CD4-positive, alpha-beta T cell (primary cell): ENCODE measurements at regions not wholly inside any gene's neighbourhood (a gene's known extent, or its start where the extent isn't known, plus 50 kb on each side); places are given as distances from the start of the nearest gene placed in this dataset.

ENCODE experiments used
- ATAC-seq: fragments of 200-7000 bp; cut with Tn5 transposase; one replicate; pipeline ENCODE4 v1.10.0; 2022; ENCODE audit warnings: mild to moderate bottlenecking; ENCODE audit not compliant: poor library complexity
- CTCF ChIA-PET: fragments of 350-600 bp; sonication (Branson Sonifier 250); formaldehyde crosslinking; loops from one replicate; lab custom pipeline; 2021; ENCODE audit warnings: antibody characterized with exemption, inconsistent platforms; lab: Charles Lee
- POLR2A ChIA-PET: fragments of 350-600 bp; sonication (Branson Sonifier 250); formaldehyde crosslinking; loops from one replicate; lab custom pipeline; 2021; ENCODE audit warnings: antibody characterized with exemption, inconsistent platforms; lab: Charles Lee
- DNase-seq, 14 experiments: peaks; one replicate each; pipeline ENCODE4 v3.0.0-alpha.2; 2013 to 2020; ENCODE audit warnings: mixed read lengths in 2 of 14
- H3K27ac ChIP-seq, 2 donors: one replicate each; pipeline versions ENCODE4 v1.5.1 to v1.7.0; 2013; ENCODE audit warnings: low read length in 2 of 2, low read depth in 1 of 2, mild to moderate bottlenecking in 1 of 2
- H3K27me3 ChIP-seq, 2 experiments: 1 replicate in 1 of 2; 2 replicates in 1 of 2; pipeline versions ENCODE4 v1.6.1 to v1.7.0; 2013; ENCODE audit warnings: low read length in 2 of 2, control low read depth in 1 of 2, mild to moderate bottlenecking in 1 of 2, moderate library complexity in 1 of 2; ENCODE audit not compliant: insufficient read depth in 2 of 2, control insufficient read depth in 1 of 2
- H3K36me3 ChIP-seq: one replicate; pipeline ENCODE4 v1.6.1; 2013; ENCODE audit warnings: low read length, control low read depth; ENCODE audit not compliant: insufficient read depth
- H3K4me1 ChIP-seq: one replicate; pipeline ENCODE4 v1.6.1; 2013; ENCODE audit warnings: low read length, control low read depth; ENCODE audit not compliant: insufficient read depth
- H3K4me3 ChIP-seq: one replicate; pipeline ENCODE4 v1.5.1; 2013; ENCODE audit warnings: mild to moderate bottlenecking, low read length, moderate library complexity
- H3K9me3 ChIP-seq, 2 experiments: 1 replicate in 1 of 2; 2 replicates in 1 of 2; pipeline versions ENCODE4 v1.6.1 to v1.7.0; 2013; ENCODE audit warnings: low read length in 2 of 2, mild to moderate bottlenecking in 2 of 2, control low read depth in 1 of 2, moderate library complexity in 1 of 2; ENCODE audit not compliant: control insufficient read depth in 1 of 2, insufficient read depth in 1 of 2
- H3K27ac Mint-ChIP-seq: one replicate; pipeline ENCODE4 v1.8.0; 2020; ENCODE audit warnings: mixed read lengths
- H3K27me3 Mint-ChIP-seq: one replicate; pipeline ENCODE4 v1.8.0; 2021; ENCODE audit warnings: mixed read lengths
- H3K36me3 Mint-ChIP-seq: one replicate; pipeline ENCODE4 v1.8.0; 2021; ENCODE audit warnings: low read depth, mixed read lengths
- H3K4me1 Mint-ChIP-seq: one replicate; pipeline ENCODE4 v1.8.0; 2021; ENCODE audit warnings: low read depth, mixed read lengths
- H3K4me3 Mint-ChIP-seq: one replicate; pipeline ENCODE4 v1.8.0; 2020; ENCODE audit warnings: mild to moderate bottlenecking, mixed read lengths
- H3K9me3 Mint-ChIP-seq: one replicate; pipeline ENCODE4 v1.8.0; 2020; ENCODE audit warnings: mixed read lengths
- CTCF ChIP-seq: fragments of 200-600 bp; IDR thresholded peaks from one replicate; pipeline ENCODE4 v1.8.0; 2022; ENCODE audit warnings: antibody characterized with exemption, mild to moderate bottlenecking
- intact Hi-C, 2 experiments: fragments of 100-400 bp; cut with DNase I in 1 of 2; cut with micrococcal nuclease in 1 of 2; formaldehyde crosslinking; loops; one replicate each; pipeline versions ENCODE4 v1.15.1 to v1.9.0; 2023 to 2025; cut with DNase I, micrococcal nuclease

- H3K4me1 ChIP-seq: no peaks in the 10 kb centered on the region
- no peaks in the 10 kb centered on the region for H3K36me3 Mint-ChIP-seq
- ChIA-PET POLR2A (no interaction called here), CTCF (no interaction called here)
- no peaks in the 10 kb centered on the region for H3K27me3 Mint-ChIP-seq
- H3K4me1 Mint-ChIP-seq: no peaks in the 10 kb centered on the region
- H3K27ac Mint-ChIP-seq: no peak overlapping the region
- intact Hi-C loops: no loop called here
- peaks cover 0 to 14% of the 10 kb centered on the region in 2 experiments for H3K9me3 ChIP-seq
- ATAC-seq (no peak), DNase-seq (no peak)
- no peak overlapping the region for H3K4me3 ChIP-seq
- H3K27me3 ChIP-seq: no peaks in the 10 kb centered on the region
- peaks cover 2% of the 10 kb centered on the region for H3K9me3 Mint-ChIP-seq
- H3K27ac ChIP-seq: no peak overlapping the region
- TF ChIP-seq CTCF: no peak
- no peaks in the 10 kb centered on the region for H3K36me3 ChIP-seq
- H3K4me3 Mint-ChIP-seq: no peak overlapping the region
These were observed 917.0 kb upstream of the GHITM start for GRCh38 chr10:83222300-83222699.

GRCh38 chr10:83222832-83223742 lies 916.2 kb upstream of the GHITM start:
- Histone ChIP-seq H3K27me3 (no peaks in the 10 kb centered on the region), H3K36me3 (no peaks in the 10 kb centered on the region), H3K27ac (no peak overlapping the region), H3K4me1 (no peaks in the 10 kb centered on the region), H3K4me3 (no peak overlapping the region), H3K9me3 (peaks cover 0 to 14% of the 10 kb centered on the region in 2 experiments)
- ChIA-PET CTCF (no interaction called here), POLR2A (no interaction called here)
- ATAC-seq (no peak), DNase-seq (no peak)
- Mint-ChIP-seq H3K4me1 (no peaks in the 10 kb centered on the region), H3K9me3 (peaks cover 2% of the 10 kb centered on the region), H3K4me3 (no peak overlapping the region), H3K36me3 (no peaks in the 10 kb centered on the region), H3K27me3 (no peaks in the 10 kb centered on the region), H3K27ac (no peak overlapping the region)
- intact Hi-C loops: no loop called here
- TF ChIP-seq CTCF: no peak

GRCh38 chr10:83225781-83226180 lies 913.5 kb upstream of the GHITM start:
- H3K27ac ChIP-seq: no peak overlapping the region
- Mint-ChIP-seq H3K4me1 (no peaks in the 10 kb centered on the region), H3K27me3 (no peaks in the 10 kb centered on the region), H3K4me3 (no peak overlapping the region), H3K9me3 (peaks cover 2% of the 10 kb centered on the region), H3K27ac (no peak overlapping the region), H3K36me3 (no peaks in the 10 kb centered on the region)
- no peaks in the 10 kb centered on the region for H3K4me1 ChIP-seq
- CTCF ChIA-PET: no interaction called here
- DNase-seq: no peak
- POLR2A ChIA-PET: no interaction called here
- no peak overlapping the region for H3K4me3 ChIP-seq
- ATAC-seq: no peak
- intact Hi-C loops: no loop called here
- H3K36me3 ChIP-seq: no peaks in the 10 kb centered on the region
- TF ChIP-seq CTCF: no peak
- peaks cover 0 to 14% of the 10 kb centered on the region in 2 experiments for H3K9me3 ChIP-seq
- H3K27me3 ChIP-seq: no peaks in the 10 kb centered on the region
